Transverse colon (tissue), 4 donors: ENCODE measurements at regions not wholly inside any gene's neighbourhood (a gene's known extent, or its start where the extent isn't known, plus 50 kb on each side); places are given as distances from the start of the nearest gene placed in this dataset.

Experiments used
- DNase-seq: peaks from one replicate; pipeline ENCODE4 v3.0.0-alpha.2; 2019
- H3K27ac ChIP-seq, 4 donors: fragments of 200-600 bp; sonication (generic); 2 replicates each; pipeline ENCODE4 v1.5.1; 2016 to 2018; ENCODE audit warnings: inconsistent platforms in 4 of 4
- H3K27me3 ChIP-seq: fragments of 200-600 bp; sonication (generic); 2 replicates; pipeline ENCODE4 v1.5.1; 2017; ENCODE audit warnings: inconsistent platforms
- H3K36me3 ChIP-seq, 4 donors: fragments of 200-600 bp; sonication (generic); 2 replicates each; pipeline ENCODE4 v1.5.1; 2017 to 2019; ENCODE audit warnings: inconsistent platforms in 4 of 4
- H3K4me1 ChIP-seq, 4 donors: fragments of 200-600 bp; sonication (generic); 2 replicates each; pipeline ENCODE4 v1.5.1; 2017 to 2020; ENCODE audit warnings: inconsistent platforms in 4 of 4
- H3K4me3 ChIP-seq, 4 donors: fragments of 200-600 bp; sonication (generic); 1 replicate in 1 of 4; 2 replicates in 3 of 4; pipeline versions ENCODE4 v1.5.1 to v1.6.1; 2017 to 2019; ENCODE audit warnings: inconsistent platforms in 4 of 4
- H3K9me3 ChIP-seq, 2 donors: fragments of 200-600 bp; sonication (generic); 2 replicates each; pipeline ENCODE4 v1.5.1; 2017 to 2019; ENCODE audit warnings: inconsistent platforms in 2 of 2
- EP300 ChIP-seq: sonication (generic); formaldehyde crosslinking; IDR thresholded peaks from one replicate; pipeline ENCODE4 v1.6.1; 2017; ENCODE audit warnings: antibody characterized with exemption, low read depth
- POLR2A ChIP-seq: fragments of 450-650 bp; IDR thresholded peaks from one replicate; pipeline ENCODE4 v1.6.1; 2016; ENCODE audit warnings: antibody characterized with exemption, mild to moderate bottlenecking, moderate library complexity
- POLR2AphosphoS5 ChIP-seq, 3 donors: sonication (generic); formaldehyde crosslinking; IDR thresholded peaks; one replicate each; pipeline ENCODE4 v1.6.1; 2016; ENCODE audit warnings: antibody characterized with exemption in 3 of 3
- WGBS, 2 donors: methylation state at CpG; one replicate each; pipeline ENCODE4 v1.1.5; 2018; ENCODE audit warnings: low coverage in 1 of 2; 5-methylcytosine and 5-hydroxymethylcytosine counted together
- in situ Hi-C, 4 donors: fragments of 200-750 bp; cut with MboI; loops; one replicate each; pipeline versions ENCODE4 v1.15.0 to v1.15.1; 2017; ENCODE audit warnings: low sequenced_read_pairs in 3 of 4, low pct_ligation_motif_present in 1 of 4, low pct_unique_long_range_greater_than_20kb in 1 of 4
- intact Hi-C: fragments of 100-400 bp; cut with DNase I; formaldehyde crosslinking; loops from one replicate; pipeline ENCODE4 v1.15.1; 2023; ENCODE audit warnings: low total_unique reads
- TF ChIP-seq, protein P1 (sequence below), 5 experiments: fragments of 200-600 bp in 3 of 5; fragments of 450-650 bp in 2 of 5; sonication (generic) in 3 of 5; IDR thresholded peaks; 1 replicate in 2 of 5; 2 replicates in 3 of 5; pipeline ENCODE4 v1.5.1; 2016 to 2017; ENCODE audit warnings: antibody characterized with exemption in 5 of 5, inconsistent platforms in 3 of 5, mild to moderate bottlenecking in 2 of 5, moderate library complexity in 1 of 5

DNA sequence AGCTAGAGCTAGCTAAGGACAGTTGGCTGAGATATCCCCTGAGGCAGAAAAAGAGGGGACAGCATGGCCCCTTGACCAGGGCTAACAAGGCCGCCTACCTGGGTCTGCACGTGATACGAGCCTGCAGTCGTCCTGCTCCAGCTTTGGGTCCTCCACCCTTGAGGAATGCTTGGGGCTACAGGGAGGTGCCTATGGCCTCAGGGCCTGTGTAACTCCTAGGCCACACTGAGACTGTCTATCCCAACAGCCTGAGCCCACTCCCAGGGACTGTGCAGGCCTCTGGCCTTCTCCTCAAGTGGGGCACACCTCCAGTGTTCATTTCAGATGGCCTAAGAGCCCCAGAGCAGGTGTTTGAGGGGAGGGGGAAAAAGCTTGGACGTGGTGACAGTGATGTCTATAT lies 136.7 kb upstream of the SATB2 start:
- in situ Hi-C loops = no loop called here
- Histone ChIP-seq H3K4me1 (no peaks in the 10 kb centered on the region), H3K36me3 (no peaks in the 10 kb centered on the region), H3K27ac (no peak overlapping the region), H3K9me3 (no peaks in the 10 kb centered on the region), H3K4me3 (no peak overlapping the region), H3K27me3 (no peaks in the 10 kb centered on the region)
- no peak for DNase-seq
- intact Hi-C loops = no loop called here
- TF ChIP-seq POLR2A = no peak
- no peak for TF ChIP-seq EP300
- TF ChIP-seq POLR2AphosphoS5 (IDR thresholded peaks at IDR 0.05) = no peak
- TF ChIP-seq, protein P1, sequence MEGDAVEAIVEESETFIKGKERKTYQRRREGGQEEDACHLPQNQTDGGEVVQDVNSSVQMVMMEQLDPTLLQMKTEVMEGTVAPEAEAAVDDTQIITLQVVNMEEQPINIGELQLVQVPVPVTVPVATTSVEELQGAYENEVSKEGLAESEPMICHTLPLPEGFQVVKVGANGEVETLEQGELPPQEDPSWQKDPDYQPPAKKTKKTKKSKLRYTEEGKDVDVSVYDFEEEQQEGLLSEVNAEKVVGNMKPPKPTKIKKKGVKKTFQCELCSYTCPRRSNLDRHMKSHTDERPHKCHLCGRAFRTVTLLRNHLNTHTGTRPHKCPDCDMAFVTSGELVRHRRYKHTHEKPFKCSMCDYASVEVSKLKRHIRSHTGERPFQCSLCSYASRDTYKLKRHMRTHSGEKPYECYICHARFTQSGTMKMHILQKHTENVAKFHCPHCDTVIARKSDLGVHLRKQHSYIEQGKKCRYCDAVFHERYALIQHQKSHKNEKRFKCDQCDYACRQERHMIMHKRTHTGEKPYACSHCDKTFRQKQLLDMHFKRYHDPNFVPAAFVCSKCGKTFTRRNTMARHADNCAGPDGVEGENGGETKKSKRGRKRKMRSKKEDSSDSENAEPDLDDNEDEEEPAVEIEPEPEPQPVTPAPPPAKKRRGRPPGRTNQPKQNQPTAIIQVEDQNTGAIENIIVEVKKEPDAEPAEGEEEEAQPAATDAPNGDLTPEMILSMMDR (IDR thresholded peaks at IDR 0.05) = no peak
- WGBS, 2 donors = 89% methylated on average over 4 of the region's 5 CpGs; no CpG with 5 or more reads in 1 of the 2 donors

DNA sequence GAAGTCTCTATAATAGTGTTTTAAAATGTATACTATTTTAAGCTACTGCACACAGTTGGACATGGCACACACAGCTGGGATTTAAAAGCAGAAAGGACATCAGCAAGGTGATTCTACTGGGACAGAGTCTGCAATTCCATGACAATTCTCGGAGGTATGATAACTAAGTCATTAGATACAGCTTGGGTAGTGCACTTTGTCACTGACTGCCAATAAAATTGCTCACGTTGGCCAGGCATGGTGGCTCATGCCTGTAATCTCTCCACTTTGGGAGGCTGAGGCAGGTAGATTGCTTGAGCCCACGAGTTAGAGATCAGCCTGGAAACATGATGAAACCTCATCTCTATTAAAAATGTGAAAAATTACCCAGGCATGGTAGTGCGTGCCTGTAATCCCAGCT lies 134.1 kb upstream of the SATB2 start:
- TF ChIP-seq EP300 = no peak
- 58 to 100% methylated on average over 2 to 4 of the region's 4 CpGs for WGBS, 2 donors
- Histone ChIP-seq H3K9me3 (no peaks in the 10 kb centered on the region), H3K4me1 (no peaks in the 10 kb centered on the region), H3K4me3 (no peak overlapping the region), H3K36me3 (no peaks in the 10 kb centered on the region), H3K27me3 (no peaks in the 10 kb centered on the region), H3K27ac (no peak overlapping the region)
- no peak for DNase-seq
- in situ Hi-C loops (no loop called here), intact Hi-C loops (no loop called here)

DNA sequence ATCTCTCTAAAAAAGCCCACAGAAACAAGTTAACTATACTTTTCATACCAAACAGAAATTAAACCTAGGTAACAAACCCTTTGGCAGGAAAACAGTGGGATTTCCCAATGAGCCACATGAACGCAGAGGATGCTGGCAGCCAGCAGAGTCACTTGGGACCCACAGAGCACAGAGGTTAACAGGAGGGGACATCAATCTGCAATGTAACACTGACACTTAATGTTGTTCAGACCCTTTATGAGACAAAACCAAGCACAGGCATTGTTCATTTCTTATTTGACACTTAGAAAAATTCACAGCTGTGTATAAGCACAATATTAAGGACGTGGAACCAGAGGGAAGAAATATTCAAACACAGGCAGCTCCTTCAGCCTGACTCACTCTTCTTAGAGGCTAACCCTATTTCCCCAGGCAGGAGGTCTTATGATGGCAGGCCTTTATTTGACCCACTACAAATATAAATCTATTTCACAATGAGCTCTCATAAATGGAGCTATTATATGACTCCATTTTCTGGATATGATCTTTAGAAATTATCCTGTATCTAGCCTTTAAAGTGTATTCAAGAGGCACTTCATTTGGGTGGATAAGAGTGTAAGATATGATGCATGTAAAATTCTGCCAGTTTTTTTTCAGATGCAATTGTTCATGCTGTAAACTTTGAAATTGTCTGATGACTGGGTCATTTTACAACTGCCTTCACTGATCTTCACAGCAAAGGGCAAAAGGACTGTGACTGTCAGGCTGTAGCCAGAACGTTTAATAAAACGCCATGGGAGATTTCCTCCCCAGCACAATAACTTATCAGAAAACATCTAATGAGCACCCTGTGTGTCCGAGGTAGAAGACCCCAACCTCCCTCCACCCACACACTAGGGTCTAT lies 132.8 kb upstream of the SATB2 start:
- Histone ChIP-seq H3K9me3 (no peaks in the 10 kb centered on the region), H3K27ac (no peak overlapping the region), H3K27me3 (no peaks in the 10 kb centered on the region), H3K4me3 (no peak overlapping the region), H3K36me3 (no peaks in the 10 kb centered on the region), H3K4me1 (no peaks in the 10 kb centered on the region)
- intact Hi-C loops = no loop called here
- 53 to 54% methylated on average over 4 to 5 of the region's 5 CpGs for WGBS, 2 donors
- in situ Hi-C loops = no loop called here
- no peak for TF ChIP-seq EP300
- no peak for TF ChIP-seq POLR2AphosphoS5 (IDR thresholded peaks at IDR 0.05)
- no peak for TF ChIP-seq POLR2A
- TF ChIP-seq, protein P1 (IDR thresholded peaks at IDR 0.05) = no peak
- DNase-seq = no peak

DNA sequence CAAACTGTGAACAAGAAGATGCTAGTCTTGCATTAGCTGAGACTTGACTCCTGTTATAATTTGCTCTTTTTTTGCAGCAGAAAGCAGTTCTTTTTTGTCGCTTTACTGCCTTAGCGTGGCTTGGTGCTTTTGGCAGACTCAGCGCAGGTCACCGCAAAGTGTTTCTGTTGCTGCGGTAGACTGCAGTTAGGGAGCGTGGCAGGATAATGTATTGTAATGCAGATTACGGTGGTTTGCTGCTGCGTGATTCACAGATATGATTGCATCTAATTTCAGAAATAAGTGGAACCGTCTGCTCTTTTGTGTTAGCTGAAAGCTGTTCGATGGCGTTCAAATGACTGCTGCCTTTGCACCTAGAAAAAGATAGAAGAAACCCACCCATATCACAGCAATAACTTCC lies 131.6 kb upstream of the SATB2 start:
- TF ChIP-seq, protein P1 (IDR thresholded peaks at IDR 0.05) = no peak
- TF ChIP-seq POLR2AphosphoS5 (IDR thresholded peaks at IDR 0.05) (no peak), POLR2A (no peak), EP300 (no peak)
- Histone ChIP-seq H3K4me3 (no peak overlapping the region), H3K9me3 (no peaks in the 10 kb centered on the region), H3K4me1 (no peaks in the 10 kb centered on the region), H3K27me3 (no peaks in the 10 kb centered on the region), H3K36me3 (no peaks in the 10 kb centered on the region), H3K27ac (no peak overlapping the region)
- in situ Hi-C loops = no loop called here
- intact Hi-C loops = no loop called here
- WGBS, 2 donors = 86 to 91% methylated on average over 6 to 11 of the region's 11 CpGs
- no peak for DNase-seq
